Gastroesophageal sphincter (tissue), 3 donors: ENCODE measurements at regions not wholly inside any gene's neighbourhood (a gene's known extent, or its start where the extent isn't known, plus 50 kb on each side); places are given as distances from the start of the nearest gene placed in this dataset.

Experiments
- CTCF ChIP-seq, 4 experiments: fragments of 200-600 bp in 2 of 4; fragments of 450-650 bp in 2 of 4; sonication (generic) in 1 of 4; IDR thresholded peaks; one replicate each; pipeline ENCODE4 v1.5.1; 2017 to 2019; ENCODE audit warnings: antibody characterized with exemption in 4 of 4, mild to moderate bottlenecking in 2 of 4, moderate library complexity in 2 of 4
- EP300 ChIP-seq: sonication (generic); formaldehyde crosslinking; IDR thresholded peaks from one replicate; pipeline ENCODE4 v1.6.1; 2017; ENCODE audit warnings: antibody characterized with exemption, mild to moderate bottlenecking
- POLR2AphosphoS5 ChIP-seq: sonication (generic); formaldehyde crosslinking; IDR thresholded peaks from one replicate; pipeline ENCODE4 v1.6.1; 2017; ENCODE audit warnings: antibody characterized with exemption

- TF ChIP-seq CTCF (IDR thresholded peaks at IDR 0.05): no peak
- TF ChIP-seq POLR2AphosphoS5: no peak
- TF ChIP-seq EP300: no peak
Observed at GRCh38 chr7:32301427-32301826, 188.8 kb downstream of the LSM5 start.
